ENCODE measurements at regions not wholly inside any gene's neighbourhood (a gene's known extent, or its start where the extent isn't known, plus 50 kb on each side); places are given as distances from the start of the nearest gene placed in this dataset.

- Histone ChIP-seq H3K27ac (ENCODE audit: low read length) (no peak overlapping the region), H3K9me2 (ENCODE audit: insufficient read depth, low read length) (no peaks in the 10 kb centered on the region), H3K9ac (ENCODE audit: low read length) (no peak overlapping the region), H2AFZ (ENCODE audit: low read depth, low read length) (no peak overlapping the region), H3K36me3 (ENCODE audit: insufficient read depth, low read length) (no peaks in the 10 kb centered on the region), H3K9me3 (ENCODE audit: low read length) (no peaks in the 10 kb centered on the region), H3K27me3 (ENCODE audit: insufficient read depth, low read depth, low read length) (no peaks in the 10 kb centered on the region), H3F3A (ENCODE audit: insufficient read depth, low read length, poor library complexity, severe bottlenecking) (no peaks in the 10 kb centered on the region), H4K20me1 (ENCODE audit: insufficient read depth) (no peaks in the 10 kb centered on the region), H3K4me3 (ENCODE audit: low read length) (no peak overlapping the region), H3K4me2 (ENCODE audit: low read length) (no peak overlapping the region), H3K79me2 (replicated peaks; ENCODE audit: insufficient read depth, low read length) (no peaks in the 10 kb centered on the region)
- TF ChIP-seq RAD21 (conservative IDR thresholded peaks at IDR 0.05) (no peak), MXI1 (conservative IDR thresholded peaks at IDR 0.05; ENCODE audit: poor library complexity, severe bottlenecking) (no peak), TAF1 (IDR thresholded peaks at IDR 0.05; ENCODE audit: low read depth) (no peak), SMC3 (conservative IDR thresholded peaks at IDR 0.05; ENCODE audit: poor library complexity) (no peak), POLR2AphosphoS5 (IDR thresholded peaks at IDR 0.05) (no peak), EP300 (conservative IDR thresholded peaks at IDR 0.05; ENCODE audit: poor library complexity, severe bottlenecking) (no peak), REST (IDR thresholded peaks at IDR 0.05; ENCODE audit: borderline replicate concordance) (no peak), EZH2 (IDR thresholded peaks at IDR 0.05; ENCODE audit: borderline replicate concordance, insufficient read depth, low read length, poor library complexity, severe bottlenecking) (no peak)
- TF ChIP-seq, protein P1, sequence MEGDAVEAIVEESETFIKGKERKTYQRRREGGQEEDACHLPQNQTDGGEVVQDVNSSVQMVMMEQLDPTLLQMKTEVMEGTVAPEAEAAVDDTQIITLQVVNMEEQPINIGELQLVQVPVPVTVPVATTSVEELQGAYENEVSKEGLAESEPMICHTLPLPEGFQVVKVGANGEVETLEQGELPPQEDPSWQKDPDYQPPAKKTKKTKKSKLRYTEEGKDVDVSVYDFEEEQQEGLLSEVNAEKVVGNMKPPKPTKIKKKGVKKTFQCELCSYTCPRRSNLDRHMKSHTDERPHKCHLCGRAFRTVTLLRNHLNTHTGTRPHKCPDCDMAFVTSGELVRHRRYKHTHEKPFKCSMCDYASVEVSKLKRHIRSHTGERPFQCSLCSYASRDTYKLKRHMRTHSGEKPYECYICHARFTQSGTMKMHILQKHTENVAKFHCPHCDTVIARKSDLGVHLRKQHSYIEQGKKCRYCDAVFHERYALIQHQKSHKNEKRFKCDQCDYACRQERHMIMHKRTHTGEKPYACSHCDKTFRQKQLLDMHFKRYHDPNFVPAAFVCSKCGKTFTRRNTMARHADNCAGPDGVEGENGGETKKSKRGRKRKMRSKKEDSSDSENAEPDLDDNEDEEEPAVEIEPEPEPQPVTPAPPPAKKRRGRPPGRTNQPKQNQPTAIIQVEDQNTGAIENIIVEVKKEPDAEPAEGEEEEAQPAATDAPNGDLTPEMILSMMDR (IDR thresholded peaks at IDR 0.05; ENCODE audit: poor library complexity, severe bottlenecking): no peak
Measured at GRCh38 chr1:222157612-222158011, 390.3 kb downstream of the HHIPL2 start.

- TF ChIP-seq EZH2 (IDR thresholded peaks at IDR 0.05; ENCODE audit: borderline replicate concordance, insufficient read depth, low read length, poor library complexity, severe bottlenecking) (no peak), MXI1 (conservative IDR thresholded peaks at IDR 0.05; ENCODE audit: poor library complexity, severe bottlenecking) (no peak), RAD21 (conservative IDR thresholded peaks at IDR 0.05) (no peak), POLR2AphosphoS5 (IDR thresholded peaks at IDR 0.05) (no peak), REST (IDR thresholded peaks at IDR 0.05; ENCODE audit: borderline replicate concordance) (no peak), EP300 (conservative IDR thresholded peaks at IDR 0.05; ENCODE audit: poor library complexity, severe bottlenecking) (no peak), TAF1 (IDR thresholded peaks at IDR 0.05; ENCODE audit: low read depth) (no peak), SMC3 (conservative IDR thresholded peaks at IDR 0.05; ENCODE audit: poor library complexity) (no peak)
- TF ChIP-seq, protein P1 (IDR thresholded peaks at IDR 0.05; ENCODE audit: poor library complexity, severe bottlenecking): no peak
- no peak overlapping the region for H3K4me3 ChIP-seq (ENCODE audit: low read length)
- no peaks in the 10 kb centered on the region for H3K27me3 ChIP-seq (ENCODE audit: insufficient read depth, low read depth, low read length)
- no peaks in the 10 kb centered on the region for H3K9me3 ChIP-seq (ENCODE audit: low read length)
- H3K4me2 ChIP-seq (ENCODE audit: low read length): no peak overlapping the region
- H3K79me2 ChIP-seq (replicated peaks; ENCODE audit: insufficient read depth, low read length): no peaks in the 10 kb centered on the region
- no peak overlapping the region for H2AFZ ChIP-seq (ENCODE audit: low read depth, low read length)
- H3K27ac ChIP-seq (ENCODE audit: low read length): no peak overlapping the region
- no peaks in the 10 kb centered on the region for H3K9me2 ChIP-seq (ENCODE audit: insufficient read depth, low read length)
- H3K36me3 ChIP-seq (ENCODE audit: insufficient read depth, low read length): no peaks in the 10 kb centered on the region
- H3K9ac ChIP-seq (ENCODE audit: low read length): no peak overlapping the region
- no peaks in the 10 kb centered on the region for H4K20me1 ChIP-seq (ENCODE audit: insufficient read depth)
- H3F3A ChIP-seq (ENCODE audit: insufficient read depth, low read length, poor library complexity, severe bottlenecking): no peaks in the 10 kb centered on the region
Measured at GRCh38 chr1:222140206-222140605, 398.3 kb upstream of the DUSP10 start.

All from neural cell (in vitro differentiated cells).